ENCODE measurements at regions not wholly inside any gene's neighbourhood (a gene's known extent, or its start where the extent isn't known, plus 50 kb on each side); places are given as distances from the start of the nearest gene placed in this dataset.

DNA sequence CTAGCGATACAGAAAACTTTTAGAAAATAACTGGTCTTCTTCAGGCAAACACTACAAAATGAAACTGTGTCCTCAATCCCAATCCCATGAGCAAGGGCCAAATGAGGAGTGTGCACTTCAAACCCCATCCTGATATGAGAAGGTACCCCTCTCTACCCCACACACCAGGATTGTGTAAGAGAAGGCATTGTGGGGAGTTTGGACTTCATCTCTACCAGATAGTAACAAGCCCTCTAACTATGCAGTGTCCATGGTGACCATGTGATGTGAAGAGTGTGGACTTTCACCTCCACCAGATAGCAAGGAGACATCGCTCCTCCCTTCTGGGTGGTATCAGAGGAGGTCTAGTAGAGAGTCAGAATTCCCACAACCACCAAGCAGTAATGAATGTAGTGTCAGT lies 769.3 kb downstream of the MECOM start:
- TF ChIP-seq CTCF (IDR thresholded peaks at IDR 0.05; ENCODE audit: low read length) (no peak), EZH2phosphoT487 (IDR thresholded peaks at IDR 0.05; ENCODE audit: low read length) (no peak), EZH2 (optimal IDR thresholded peaks at IDR 0.05; ENCODE audit: low read depth, low read length) (no peak)

Data from MM.1S (cell line).